ENCODE measurements at regions not wholly inside any gene's neighbourhood (a gene's known extent, or its start where the extent isn't known, plus 50 kb on each side); places are given as distances from the start of the nearest gene placed in this dataset.

- TF ChIP-seq CTCF (IDR thresholded peaks at IDR 0.05): no peak
- Mint-ChIP-seq H3K27me3 (ENCODE audit: low read depth) (peaks cover 3% of the 10 kb centered on the region), H3K27ac (ENCODE audit: unreplicated experiment) (no peak overlapping the region), H3K4me1 (ENCODE audit: low read depth) (peaks cover 9% of the 10 kb centered on the region), H3K4me3 (ENCODE audit: unreplicated experiment) (no peak overlapping the region), H3K36me3 (ENCODE audit: low read depth) (no peaks in the 10 kb centered on the region), H3K9me3 (ENCODE audit: low read depth) (no peaks in the 10 kb centered on the region)
- DNase-seq (ENCODE audit: low spot score): no peak
These were observed 158.9 kb downstream of the LY86 start for GRCh38 chr6:6747371-6747770.

DNA sequence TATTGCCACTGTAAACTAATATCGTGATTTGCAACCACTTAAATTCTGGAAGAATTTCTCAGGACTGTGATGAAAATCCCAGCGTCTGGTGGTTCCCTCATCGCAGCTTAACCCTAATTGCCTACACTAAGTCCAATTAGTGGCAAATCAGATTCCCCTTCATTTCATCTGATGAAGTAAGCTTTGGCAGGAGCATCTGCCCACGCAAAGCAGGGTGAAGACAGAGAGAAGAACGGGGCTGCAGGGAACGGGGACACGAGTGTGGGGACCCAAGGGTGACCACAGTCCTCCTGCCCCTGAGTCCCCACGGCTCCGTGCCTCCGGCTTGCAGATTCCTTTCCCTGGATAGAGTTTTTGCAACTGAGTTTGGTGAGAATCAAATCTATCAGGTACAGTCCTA lies 159.5 kb downstream of the LY86 start:
- Mint-ChIP-seq H3K4me1 (ENCODE audit: low read depth) (peaks cover 9% of the 10 kb centered on the region), H3K36me3 (ENCODE audit: low read depth) (no peaks in the 10 kb centered on the region), H3K9me3 (ENCODE audit: low read depth) (no peaks in the 10 kb centered on the region), H3K4me3 (ENCODE audit: unreplicated experiment) (no peak overlapping the region), H3K27ac (ENCODE audit: unreplicated experiment) (no peak overlapping the region), H3K27me3 (ENCODE audit: low read depth) (peaks cover 3% of the 10 kb centered on the region)
- no peak for DNase-seq (ENCODE audit: low spot score)
- TF ChIP-seq CTCF (IDR thresholded peaks at IDR 0.05): no peak

DNA sequence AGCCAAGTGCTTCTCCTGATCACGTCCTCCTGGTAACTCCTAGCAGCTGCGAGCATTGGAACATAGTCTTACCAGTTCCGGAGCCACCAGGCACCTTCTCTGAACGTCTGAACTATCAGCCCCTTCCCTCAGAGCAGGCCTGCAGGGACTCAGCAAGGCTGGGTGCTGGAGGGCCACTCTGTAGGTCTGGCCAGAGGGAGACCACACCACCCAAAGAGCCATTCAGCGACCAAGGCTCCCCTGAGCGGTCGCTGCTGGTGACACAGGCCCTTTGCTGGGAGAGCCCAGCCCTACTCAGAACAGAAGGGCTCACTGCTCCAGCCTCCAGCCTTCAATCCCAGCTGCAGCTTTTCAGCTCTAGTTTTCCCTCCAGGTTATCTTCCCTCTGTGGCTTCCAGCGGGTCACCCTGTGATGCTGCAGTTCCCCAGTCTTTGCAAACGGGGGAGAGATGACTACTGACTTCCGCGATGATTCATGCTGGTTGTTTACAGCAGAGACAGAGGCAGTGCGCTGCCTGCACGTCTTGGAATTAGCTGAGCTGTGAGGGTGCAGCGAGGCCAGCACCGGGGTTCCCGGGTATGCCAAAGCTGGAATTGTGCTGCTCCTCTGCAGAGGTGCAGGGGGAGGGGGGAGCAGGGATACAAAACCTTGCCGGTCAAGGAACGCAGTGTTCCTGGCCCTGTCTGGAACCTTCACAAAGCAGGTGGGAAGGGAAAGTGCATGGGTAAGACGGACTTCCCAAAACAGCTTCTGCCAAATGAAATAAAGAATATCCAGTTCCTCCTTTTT lies 161.4 kb downstream of the LY86 start:
- TF ChIP-seq CTCF (IDR thresholded peaks at IDR 0.05): no peak
- Mint-ChIP-seq H3K9me3 (ENCODE audit: low read depth) (no peaks in the 10 kb centered on the region), H3K4me1 (ENCODE audit: low read depth) (peaks cover 9% of the 10 kb centered on the region), H3K27ac (ENCODE audit: unreplicated experiment) (no peak overlapping the region), H3K4me3 (ENCODE audit: unreplicated experiment) (no peak overlapping the region), H3K27me3 (ENCODE audit: low read depth) (peaks cover 3% of the 10 kb centered on the region), H3K36me3 (ENCODE audit: low read depth) (no peaks in the 10 kb centered on the region)
- DNase-seq (ENCODE audit: low spot score): no peak

DNA sequence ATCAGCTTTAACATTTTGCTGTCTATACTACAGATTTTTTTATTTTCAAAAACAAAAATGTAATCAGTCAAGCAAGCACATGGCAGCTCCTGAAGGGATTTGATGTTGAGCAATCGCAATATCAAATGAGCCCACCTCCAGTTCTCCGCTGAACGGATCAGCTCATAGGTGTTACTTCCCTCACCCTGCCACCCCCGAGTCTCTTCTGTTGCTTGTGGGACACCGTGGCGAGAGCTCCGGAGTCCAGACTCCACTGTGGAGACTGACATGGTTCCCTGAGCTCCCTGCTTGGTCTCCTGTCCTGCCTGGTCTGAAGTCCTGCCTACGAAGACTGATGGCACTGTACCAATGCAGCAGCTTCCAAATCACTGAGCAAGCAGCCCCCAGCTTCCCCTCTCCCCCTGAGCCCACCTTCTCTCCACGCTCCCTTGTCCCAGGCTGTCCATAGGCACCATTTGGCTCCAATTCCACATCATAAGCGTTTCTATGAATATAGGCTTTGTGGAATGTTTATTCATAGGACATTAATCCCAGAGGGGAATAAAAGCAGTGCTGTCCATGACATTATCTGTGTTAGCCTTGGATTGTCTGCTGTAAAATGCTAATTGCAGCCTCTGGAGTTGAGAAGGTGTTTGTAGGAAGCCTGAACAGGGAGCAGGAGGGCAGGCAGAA lies 162.2 kb downstream of the LY86 start:
- Mint-ChIP-seq H3K36me3 (ENCODE audit: low read depth) (no peaks in the 10 kb centered on the region), H3K27ac (ENCODE audit: unreplicated experiment) (no peak overlapping the region)
- TF ChIP-seq CTCF (IDR thresholded peaks at IDR 0.05): no peak

DNA sequence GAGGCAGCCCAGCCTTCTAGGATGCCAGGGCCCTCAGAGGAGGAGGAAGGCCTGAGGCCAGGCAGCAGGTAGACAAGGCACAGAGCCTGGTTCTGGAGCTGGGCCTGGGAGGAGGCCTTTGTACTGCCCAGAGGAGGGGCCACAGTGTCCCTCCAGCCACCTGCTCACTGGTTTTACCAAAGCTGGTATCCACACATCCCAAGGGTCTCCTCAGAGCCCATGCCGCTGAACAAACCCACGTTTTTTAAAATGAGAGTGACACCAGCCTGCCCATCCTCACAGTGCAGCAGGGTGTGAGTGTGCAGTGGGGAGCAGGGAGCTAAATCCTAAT lies 162.7 kb downstream of the LY86 start:
- Mint-ChIP-seq H3K27ac (ENCODE audit: unreplicated experiment) (no peak overlapping the region), H3K4me3 (ENCODE audit: unreplicated experiment) (no peak overlapping the region), H3K9me3 (ENCODE audit: low read depth) (no peaks in the 10 kb centered on the region), H3K27me3 (ENCODE audit: low read depth) (peaks cover 3% of the 10 kb centered on the region), H3K4me1 (ENCODE audit: low read depth) (peaks cover 9% of the 10 kb centered on the region), H3K36me3 (ENCODE audit: low read depth) (no peaks in the 10 kb centered on the region)
- no peak for TF ChIP-seq CTCF (IDR thresholded peaks at IDR 0.05)
- DNase-seq (ENCODE audit: low spot score): no peak

More for the DNA sequence above, 162.2 kb downstream of the LY86 start:
- no peaks in the 10 kb centered on the region for H3K9me3 Mint-ChIP-seq (ENCODE audit: low read depth)
- peaks cover 9% of the 10 kb centered on the region for H3K4me1 Mint-ChIP-seq (ENCODE audit: low read depth)
- no peak for DNase-seq (ENCODE audit: low spot score)
- H3K4me3 Mint-ChIP-seq (ENCODE audit: unreplicated experiment): no peak overlapping the region
- H3K27me3 Mint-ChIP-seq (ENCODE audit: low read depth): peaks cover 3% of the 10 kb centered on the region
